ENCODE measurements at regions not wholly inside any gene's neighbourhood (a gene's known extent, or its start where the extent isn't known, plus 50 kb on each side); places are given as distances from the start of the nearest gene placed in this dataset.
"Not testable (repeated sequence)": the region's sequence is repeated elsewhere in the genome, so short reads cannot be mapped to it uniquely, and the experiment has no call there.

- DNase-seq, result no peak
- H3K9ac ChIP-seq (ENCODE audit: extremely low read depth, low read length, poor library complexity, severe bottlenecking), result no peak overlapping the region
- no peaks in the 10 kb centered on the region for H3K4me1 Mint-ChIP-seq
- no peaks in the 10 kb centered on the region for H3K27me3 ChIP-seq (ENCODE audit: control insufficient read depth, insufficient read depth, low read length, poor library complexity, severe bottlenecking)
- no peak overlapping the region for H3K27ac ChIP-seq (ENCODE audit: low read depth, low read length)
- no peaks in the 10 kb centered on the region for H3K36me3 ChIP-seq (ENCODE audit: control insufficient read depth, insufficient read depth, low read length)
- H3K9me3 Mint-ChIP-seq, result peaks cover 6% of the 10 kb centered on the region
- TF ChIP-seq CTCF (conservative IDR thresholded peaks at IDR 0.05), result no peak
- 91 to 93% methylated on average over 6 to 7 of the region's 7 CpGs for WGBS, 2 experiments (ENCODE audit: insufficient coverage in 1 of 2, insufficient read length in 1 of 2)
- H3K4me3 ChIP-seq (ENCODE audit: low read length), result no peak overlapping the region
- peaks cover 8% of the 10 kb centered on the region for H3K27me3 Mint-ChIP-seq (ENCODE audit: insufficient read depth)
- no peaks in the 10 kb centered on the region for H3K4me1 ChIP-seq (ENCODE audit: control insufficient read depth, insufficient read depth, low read length)
- no peaks in the 10 kb centered on the region for H3K9me3 ChIP-seq (ENCODE audit: control insufficient read depth, low read length)
- H3K36me3 Mint-ChIP-seq (ENCODE audit: low read depth), result no peaks in the 10 kb centered on the region
- H3K27ac Mint-ChIP-seq, result no peak overlapping the region
- H3K4me3 Mint-ChIP-seq, result no peak overlapping the region
These were observed 92.1 kb upstream of the LRRN2 start for GRCh38 chr1:204777591-204777990.

- H3K4me3 ChIP-seq (ENCODE audit: low read length), result no peak overlapping the region
- H3K9me3 ChIP-seq (ENCODE audit: control insufficient read depth, low read length), result no peaks in the 10 kb centered on the region
- H3K9me3 Mint-ChIP-seq, result peaks cover 2% of the 10 kb centered on the region
- peaks cover 1% of the 10 kb centered on the region for H3K27me3 Mint-ChIP-seq (ENCODE audit: insufficient read depth)
- H3K27ac ChIP-seq (ENCODE audit: low read depth, low read length), result no peak overlapping the region
- H3K27me3 ChIP-seq (ENCODE audit: control insufficient read depth, insufficient read depth, low read length, poor library complexity, severe bottlenecking), result no peaks in the 10 kb centered on the region
- H3K36me3 Mint-ChIP-seq (ENCODE audit: low read depth), result no peaks in the 10 kb centered on the region
- no peak for DNase-seq
- no peaks in the 10 kb centered on the region for H3K36me3 ChIP-seq (ENCODE audit: control insufficient read depth, insufficient read depth, low read length)
- no peak overlapping the region for H3K27ac Mint-ChIP-seq
- H3K9ac ChIP-seq (ENCODE audit: extremely low read depth, low read length, poor library complexity, severe bottlenecking), result no peak overlapping the region
- no peaks in the 10 kb centered on the region for H3K4me1 ChIP-seq (ENCODE audit: control insufficient read depth, insufficient read depth, low read length)
- H3K4me3 Mint-ChIP-seq, result no peak overlapping the region
- 87 to 96% methylated on average over 3 of the region's 3 CpGs for WGBS, 2 experiments (ENCODE audit: insufficient coverage in 1 of 2, insufficient read length in 1 of 2)
- TF ChIP-seq CTCF (conservative IDR thresholded peaks at IDR 0.05), result no peak
- no peaks in the 10 kb centered on the region for H3K4me1 Mint-ChIP-seq
These were observed 90.0 kb upstream of the NFASC start for GRCh38 chr1:204780630-204781029.

- TF ChIP-seq CTCF (conservative IDR thresholded peaks at IDR 0.05), result no peak
- Mint-ChIP-seq H3K27me3 (ENCODE audit: insufficient read depth) (no peaks in the 10 kb centered on the region), H3K36me3 (ENCODE audit: low read depth) (no peaks in the 10 kb centered on the region), H3K9me3 (peaks cover 2% of the 10 kb centered on the region), H3K4me1 (no peaks in the 10 kb centered on the region), H3K4me3 (no peak overlapping the region), H3K27ac (no peak overlapping the region)
- H3K27me3 ChIP-seq (ENCODE audit: control insufficient read depth, insufficient read depth, low read length, poor library complexity, severe bottlenecking), result no peaks in the 10 kb centered on the region
- DNase-seq, result no peak
- H3K4me1 ChIP-seq (ENCODE audit: control insufficient read depth, insufficient read depth, low read length), result no peaks in the 10 kb centered on the region
- no peak overlapping the region for H3K27ac ChIP-seq (ENCODE audit: low read depth, low read length)
- H3K9ac ChIP-seq (ENCODE audit: extremely low read depth, low read length, poor library complexity, severe bottlenecking), result no peak overlapping the region
- no peaks in the 10 kb centered on the region for H3K9me3 ChIP-seq (ENCODE audit: control insufficient read depth, low read length)
- 92 to 95% methylated on average over 2 to 4 of the region's 4 CpGs for WGBS, 2 experiments (ENCODE audit: insufficient coverage in 1 of 2, insufficient read length in 1 of 2)
- H3K36me3 ChIP-seq (ENCODE audit: control insufficient read depth, insufficient read depth, low read length), result no peaks in the 10 kb centered on the region
- no peak overlapping the region for H3K4me3 ChIP-seq (ENCODE audit: low read length)
These were observed 88.5 kb upstream of the NFASC start for GRCh38 chr1:204782118-204782700.

- H3K9me3 ChIP-seq (ENCODE audit: control insufficient read depth, low read length); H3K4me3 Mint-ChIP-seq; H3K36me3 Mint-ChIP-seq (ENCODE audit: low read depth); H3K27me3 Mint-ChIP-seq (ENCODE audit: insufficient read depth); H3K4me1 ChIP-seq (ENCODE audit: control insufficient read depth, insufficient read depth, low read length); H3K9ac ChIP-seq (ENCODE audit: extremely low read depth, low read length, poor library complexity, severe bottlenecking); DNase-seq; H3K27me3 ChIP-seq (ENCODE audit: control insufficient read depth, insufficient read depth, low read length, poor library complexity, severe bottlenecking); H3K4me3 ChIP-seq (ENCODE audit: low read length); H3K36me3 ChIP-seq (ENCODE audit: control insufficient read depth, insufficient read depth, low read length); H3K27ac Mint-ChIP-seq; H3K27ac ChIP-seq (ENCODE audit: low read depth, low read length); H3K9me3 Mint-ChIP-seq; H3K4me1 Mint-ChIP-seq: not testable (repeated sequence)
- 93 to 100% methylated on average over 1 to 4 of the region's 4 CpGs for WGBS, 2 experiments (ENCODE audit: insufficient coverage in 1 of 2, insufficient read length in 1 of 2)
These were observed 85.6 kb upstream of the NFASC start for GRCh38 chr1:204785023-204785422.
